Caco-2 (cell line): ENCODE measurements at regions not wholly inside any gene's neighbourhood (a gene's known extent, or its start where the extent isn't known, plus 50 kb on each side); places are given as distances from the start of the nearest gene placed in this dataset.

Experiments
- BruUV-seq: library from RNA; stranded (reverse); fragments of 400-500 nt; replicated peaks from 2 replicates; lab custom pipeline; 2021; lab: Mats Ljungman, UMichigan
- CTCF ChIA-PET: fragments of 300-600 bp; sonication (Branson Sonifier 250); formaldehyde crosslinking; loops from one replicate; lab custom pipeline; 2022; ENCODE audit warnings: antibody characterized with exemption; lab: Charles Lee
- POLR2A ChIA-PET: fragments of 300-600 bp; sonication (Branson Sonifier 250); formaldehyde crosslinking; loops from one replicate; lab custom pipeline; 2022; ENCODE audit warnings: antibody characterized with exemption; lab: Charles Lee
- DNase-seq, 2 experiments: peaks; one replicate each; pipeline versions ENCODE4 v3.0.0 to v3.0.0-alpha.2; 2020 to 2022
- H3K27me3 ChIP-seq: replicated peaks from 2 replicates; pipeline ENCODE4 v1.6.0; 2011; ENCODE audit warnings: low read length; ENCODE audit not compliant: control insufficient read depth, insufficient read depth
- H3K36me3 ChIP-seq: 2 replicates; pipeline ENCODE4 v1.5.1; 2011; ENCODE audit warnings: low read length; ENCODE audit not compliant: control insufficient read depth, insufficient read depth
- H3K4me1 ChIP-seq: fragments of 250-450 bp; sonication (Bioruptor Pico); 2 replicates; pipeline ENCODE4 v1.5.1; 2020; ENCODE audit warnings: mild to moderate bottlenecking
- H3K4me3 ChIP-seq: 2 replicates; pipeline ENCODE4 v1.5.1; 2011; ENCODE audit warnings: low read depth, mild to moderate bottlenecking, control low read depth, low read length
- H3K9me3 ChIP-seq: fragments of 250-450 bp; sonication (Bioruptor Pico); 2 replicates; pipeline ENCODE4 v1.5.1; 2020; ENCODE audit warnings: mild to moderate bottlenecking, moderate library complexity
- H3K27ac Mint-ChIP-seq: one replicate; pipeline ENCODE4 v1.8.0; 2022; ENCODE audit warnings: mixed read lengths; ENCODE audit not compliant: unreplicated experiment
- H3K27me3 Mint-ChIP-seq: one replicate; pipeline ENCODE4 v1.8.0; 2022; ENCODE audit warnings: mixed read lengths; ENCODE audit not compliant: insufficient read depth, unreplicated experiment
- H3K36me3 Mint-ChIP-seq: one replicate; pipeline ENCODE4 v1.8.0; 2022; ENCODE audit warnings: mild to moderate bottlenecking, mixed read lengths; ENCODE audit not compliant: insufficient read depth, unreplicated experiment
- H3K4me1 Mint-ChIP-seq: one replicate; pipeline ENCODE4 v1.8.0; 2022; ENCODE audit warnings: low read depth, mixed read lengths; ENCODE audit not compliant: unreplicated experiment
- H3K4me3 Mint-ChIP-seq: one replicate; pipeline ENCODE4 v1.8.0; 2022; ENCODE audit warnings: mild to moderate bottlenecking, moderate library complexity, mixed read lengths; ENCODE audit not compliant: unreplicated experiment
- H3K9me3 Mint-ChIP-seq: one replicate; pipeline ENCODE4 v1.8.0; 2022; ENCODE audit warnings: mixed read lengths; ENCODE audit not compliant: unreplicated experiment
- CTCF ChIP-seq, 2 experiments: fragments of 200-600 bp in 1 of 2; IDR thresholded peaks; 1 replicate in 1 of 2; 2 replicates in 1 of 2; pipeline versions ENCODE4 v1.5.1 to v1.8.0; 2011 to 2022; ENCODE audit warnings: antibody characterized with exemption in 1 of 2, control low read depth in 1 of 2, inconsistent platforms in 1 of 2, low read depth in 1 of 2, low read length in 1 of 2, mild to moderate bottlenecking in 1 of 2, moderate library complexity in 1 of 2; ENCODE audit not compliant: insufficient read depth in 1 of 2, severe bottlenecking in 1 of 2, unreplicated experiment in 1 of 2
- intact Hi-C: fragments of 100-400 bp; cut with micrococcal nuclease; formaldehyde crosslinking; loops from one replicate; pipeline ENCODE4 v1.10.0; 2022; ENCODE audit not compliant: unreplicated experiment

GRCh38 chr2:16172324-16173175, 232.2 kb downstream of the MYCN start:
- ChIA-PET POLR2A (no interaction called here), CTCF (no interaction called here)
- intact Hi-C loops, result no loop called here
- H3K4me3 Mint-ChIP-seq, result no peak overlapping the region
- TF ChIP-seq CTCF (IDR thresholded peaks at IDR 0.05; ENCODE audit: insufficient read depth in 1 of 2, low read depth in 1 of 2, low read length in 1 of 2, severe bottlenecking in 1 of 2, unreplicated experiment in 1 of 2), result no peak
- H3K36me3 Mint-ChIP-seq, result no peaks in the 10 kb centered on the region
- H3K4me3 ChIP-seq, result no peak overlapping the region
- BruUV-seq, result no TSS peak
- H3K27me3 Mint-ChIP-seq, result no peaks in the 10 kb centered on the region
- peaks cover 9% of the 10 kb centered on the region for H3K4me1 ChIP-seq
- DNase-seq, result no peak
- H3K36me3 ChIP-seq, result no peaks in the 10 kb centered on the region
- H3K27me3 ChIP-seq, result no peaks in the 10 kb centered on the region
- H3K27ac Mint-ChIP-seq, result no peak overlapping the region
- peaks cover 24% of the 10 kb centered on the region for H3K9me3 Mint-ChIP-seq
- no peaks in the 10 kb centered on the region for H3K9me3 ChIP-seq
- peaks cover 6% of the 10 kb centered on the region for H3K4me1 Mint-ChIP-seq

GRCh38 chr2:16171425-16171920, 231.1 kb downstream of the MYCN start:
- intact Hi-C loops, result no loop called here
- H3K27ac Mint-ChIP-seq, result no peak overlapping the region
- no peak for DNase-seq
- no peaks in the 10 kb centered on the region for H3K9me3 ChIP-seq
- no peaks in the 10 kb centered on the region for H3K27me3 Mint-ChIP-seq
- TF ChIP-seq CTCF (IDR thresholded peaks at IDR 0.05; ENCODE audit: insufficient read depth in 1 of 2, low read depth in 1 of 2, low read length in 1 of 2, severe bottlenecking in 1 of 2, unreplicated experiment in 1 of 2), result no peak
- POLR2A ChIA-PET, result no interaction called here
- H3K4me1 Mint-ChIP-seq, result peaks cover 8% of the 10 kb centered on the region
- peaks cover 10% of the 10 kb centered on the region for H3K4me1 ChIP-seq
- CTCF ChIA-PET, result no interaction called here
- H3K27me3 ChIP-seq, result no peaks in the 10 kb centered on the region
- H3K36me3 ChIP-seq, result no peaks in the 10 kb centered on the region
- H3K36me3 Mint-ChIP-seq, result no peaks in the 10 kb centered on the region
- H3K9me3 Mint-ChIP-seq, result peaks cover 24% of the 10 kb centered on the region
- no peak overlapping the region for H3K4me3 ChIP-seq
- no TSS peak for BruUV-seq
- no peak overlapping the region for H3K4me3 Mint-ChIP-seq

- CTCF ChIA-PET, result no interaction called here
- H3K36me3 ChIP-seq, result no peaks in the 10 kb centered on the region
- H3K27me3 ChIP-seq, result no peaks in the 10 kb centered on the region
- no peak overlapping the region for H3K27ac Mint-ChIP-seq
- H3K4me1 ChIP-seq, result peaks cover 10% of the 10 kb centered on the region
- DNase-seq, result no peak
- BruUV-seq, result no TSS peak
- no peaks in the 10 kb centered on the region for H3K9me3 ChIP-seq
- intact Hi-C loops, result no loop called here
- POLR2A ChIA-PET, result no interaction called here
- H3K27me3 Mint-ChIP-seq, result no peaks in the 10 kb centered on the region
- H3K4me3 ChIP-seq, result no peak overlapping the region
- no peaks in the 10 kb centered on the region for H3K36me3 Mint-ChIP-seq
- H3K9me3 Mint-ChIP-seq, result peaks cover 24% of the 10 kb centered on the region
- peaks cover 8% of the 10 kb centered on the region for H3K4me1 Mint-ChIP-seq
- TF ChIP-seq CTCF (IDR thresholded peaks at IDR 0.05; ENCODE audit: insufficient read depth in 1 of 2, low read depth in 1 of 2, low read length in 1 of 2, severe bottlenecking in 1 of 2, unreplicated experiment in 1 of 2), result no peak
- H3K4me3 Mint-ChIP-seq, result no peak overlapping the region
Observed at GRCh38 chr2:16170675-16171424, 230.5 kb downstream of the MYCN start.
